ENCODE measurements at regions not wholly inside any gene's neighbourhood (a gene's known extent, or its start where the extent isn't known, plus 50 kb on each side); places are given as distances from the start of the nearest gene placed in this dataset.
"Not testable (repeated sequence)": the region's sequence is repeated elsewhere in the genome, so short reads cannot be mapped to it uniquely, and the experiment has no call there.

- DNase-seq: no peak
These were observed 356.2 kb downstream of the TMEM121 start for GRCh38 chr14:105882626-105883025.

- DNase-seq: no peak
These were observed 357.0 kb downstream of the TMEM121 start for GRCh38 chr14:105883066-105884005.

- not testable (repeated sequence) for DNase-seq
These were observed 357.9 kb downstream of the TMEM121 start for GRCh38 chr14:105884192-105884807.

- no peak for DNase-seq
These were observed 358.5 kb downstream of the TMEM121 start for GRCh38 chr14:105884808-105885281.

- no peak for DNase-seq
These were observed 359.4 kb downstream of the TMEM121 start for GRCh38 chr14:105885561-105886320.

- DNase-seq: not testable (repeated sequence)
These were observed 360.4 kb downstream of the TMEM121 start for GRCh38 chr14:105886791-105887191.

- no peak for DNase-seq
These were observed 361.3 kb downstream of the TMEM121 start for GRCh38 chr14:105887692-105888091.

- no peak for DNase-seq
These were observed 361.8 kb downstream of the TMEM121 start for GRCh38 chr14:105888151-105888550.

- DNase-seq: no peak
These were observed 362.6 kb downstream of the TMEM121 start for GRCh38 chr14:105888784-105889665.

GRCh38 chr14:105889666-105890473, 363.5 kb downstream of the TMEM121 start:
- no peak for DNase-seq

GRCh38 chr14:105890474-105891220, 364.3 kb downstream of the TMEM121 start:
- DNase-seq: no peak

- DNase-seq: no peak
These were observed 364.8 kb downstream of the TMEM121 start for GRCh38 chr14:105891221-105891602.

- no peak for DNase-seq
These were observed 365.5 kb downstream of the TMEM121 start for GRCh38 chr14:105891631-105892452.

- DNase-seq: not testable (repeated sequence)
These were observed 366.4 kb downstream of the TMEM121 start for GRCh38 chr14:105892453-105893441.

- not testable (repeated sequence) for DNase-seq
These were observed 367.3 kb downstream of the TMEM121 start for GRCh38 chr14:105893686-105894085.

GRCh38 chr14:105894125-105894977, 368.0 kb downstream of the TMEM121 start:
- no peak for DNase-seq
